Small intestine (tissue), 7 donors: ENCODE measurements at regions not wholly inside any gene's neighbourhood (a gene's known extent, or its start where the extent isn't known, plus 50 kb on each side); places are given as distances from the start of the nearest gene placed in this dataset.
A peak's percentile ranks its signal among the peaks of the same experiment; 100 is the strongest.

Experiments
- DNase-seq, 2 donors: peaks; one replicate each; pipeline versions ENCODE4 v3.0.0 to v3.0.0-alpha.2; 2013
- FAIRE-seq: peaks from 2 replicates; lab custom pipeline; 2012; peaks lifted over from hg19 to GRCh38; lab: Jason Lieb, UNC
- H3K27ac ChIP-seq, 3 donors: one replicate each; pipeline ENCODE4 v1.5.1; 2013; ENCODE audit warnings: low read length in 2 of 3, mild to moderate bottlenecking in 2 of 3, control low read depth in 1 of 3, inconsistent platforms in 1 of 3, low read depth in 1 of 3, moderate library complexity in 1 of 3
- H3K27me3 ChIP-seq, 3 donors: one replicate each; pipeline ENCODE4 v1.6.1; 2013; ENCODE audit warnings: low read length in 3 of 3, inconsistent platforms in 1 of 3; ENCODE audit not compliant: control insufficient read depth in 3 of 3, insufficient read depth in 3 of 3
- H3K36me3 ChIP-seq, 3 donors: one replicate each; pipeline ENCODE4 v1.6.1; 2013; ENCODE audit warnings: low read length in 3 of 3, inconsistent platforms in 1 of 3, low read depth in 1 of 3, mild to moderate bottlenecking in 1 of 3, moderate library complexity in 1 of 3; ENCODE audit not compliant: control insufficient read depth in 3 of 3, insufficient read depth in 2 of 3
- H3K4me1 ChIP-seq, 3 donors: one replicate each; pipeline ENCODE4 v1.6.1; 2013; ENCODE audit warnings: low read length in 2 of 3, inconsistent platforms in 1 of 3, low read depth in 1 of 3, mild to moderate bottlenecking in 1 of 3, moderate library complexity in 1 of 3; ENCODE audit not compliant: control insufficient read depth in 3 of 3, insufficient read depth in 2 of 3
- H3K4me3 ChIP-seq, 3 donors: one replicate each; pipeline ENCODE4 v1.5.1; 2013; ENCODE audit warnings: low read length in 3 of 3, control low read depth in 1 of 3, inconsistent platforms in 1 of 3, low read depth in 1 of 3, mild to moderate bottlenecking in 1 of 3, moderate library complexity in 1 of 3
- H3K9me3 ChIP-seq, 2 donors: one replicate each; pipeline ENCODE4 v1.6.1; 2013; ENCODE audit warnings: low read depth in 1 of 2, low read length in 1 of 2; ENCODE audit not compliant: control insufficient read depth in 2 of 2, insufficient read depth in 1 of 2
- WGBS, 3 donors: extraction: QIAGEN DNeasy Blood & Tissue Kit; methylation state at CpG; one replicate each; pipeline ENCODE4 v1.1.7; 2013; 5-methylcytosine and 5-hydroxymethylcytosine counted together
- donor health status: healthy with polysubstance abuse.
- donor health status: control.
- donor health status: control.
- donor health status: Bipolar disorder and iron deficiency.
- donor health status: healthy.

DNA sequence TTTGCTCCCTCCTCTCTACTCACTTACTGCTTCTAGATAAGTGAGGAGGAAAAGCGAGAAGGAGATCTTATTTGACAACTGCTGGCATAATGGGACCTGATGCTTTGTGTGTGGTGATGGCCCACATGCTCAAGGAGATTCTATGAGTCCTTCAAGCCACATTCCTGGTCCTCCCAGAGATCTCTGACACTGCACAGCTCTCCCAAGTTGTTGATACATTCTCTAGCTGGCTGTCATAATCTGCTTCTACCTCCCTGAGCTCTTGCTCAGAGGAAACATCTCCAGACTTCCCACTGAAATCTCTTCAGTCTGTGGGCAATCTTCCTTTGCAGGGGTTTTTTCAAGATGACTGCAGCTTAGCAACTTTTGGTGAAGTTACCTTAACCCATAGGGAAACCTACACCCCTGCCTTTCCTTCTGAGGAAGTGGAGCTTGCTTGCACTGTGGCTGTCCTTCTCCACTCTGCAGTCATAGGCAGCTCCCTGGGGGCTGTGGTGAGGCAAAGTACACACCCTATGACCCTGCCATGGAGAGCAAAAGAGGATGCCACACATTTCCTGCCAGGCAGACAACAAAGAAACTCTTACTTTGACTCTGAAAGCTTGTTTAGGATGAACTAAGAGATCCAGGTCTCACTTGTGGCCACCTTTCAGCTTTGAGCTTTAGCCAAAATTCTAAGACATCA, 163.8 kb downstream of the TMEM38B start:
- H3K36me3 ChIP-seq, result no peaks in the 10 kb centered on the region
- FAIRE-seq, result no peak
- H3K27ac ChIP-seq, result no peak overlapping the region
- DNase-seq, result no peak
- no peaks in the 10 kb centered on the region for H3K4me1 ChIP-seq
- no peaks in the 10 kb centered on the region for H3K27me3 ChIP-seq
- H3K9me3 ChIP-seq, result no peaks in the 10 kb centered on the region
- no peak overlapping the region for H3K4me3 ChIP-seq
- 79 to 90% (median 80%) methylated on average over 1 of the region's 1 CpG for WGBS, 3 donors

DNA sequence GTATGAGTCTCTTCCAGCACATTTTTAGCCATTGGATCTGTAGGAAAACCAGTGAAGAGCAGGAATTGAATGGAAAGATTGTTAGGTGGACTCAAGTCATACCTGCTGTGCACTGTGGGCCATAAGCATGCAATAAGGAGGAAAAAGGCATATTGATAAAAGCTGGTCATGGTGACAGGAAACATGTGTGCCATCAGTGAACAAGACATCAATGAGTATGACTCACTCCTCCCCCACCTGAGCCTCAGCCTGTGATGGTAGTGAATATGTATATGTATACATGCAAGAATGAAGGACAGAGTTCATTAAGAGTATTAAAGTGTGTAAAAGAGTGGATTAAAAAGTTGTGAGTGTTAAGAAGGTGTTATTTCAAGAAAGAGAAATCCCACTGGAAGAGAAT, 164.5 kb downstream of the TMEM38B start:
- no peak overlapping the region for H3K27ac ChIP-seq
- H3K4me3 ChIP-seq, result no peak overlapping the region
- no peaks in the 10 kb centered on the region for H3K4me1 ChIP-seq
- no peaks in the 10 kb centered on the region for H3K9me3 ChIP-seq
- H3K27me3 ChIP-seq, result no peaks in the 10 kb centered on the region
- no peak for FAIRE-seq
- DNase-seq, result no peak
- H3K36me3 ChIP-seq, result no peaks in the 10 kb centered on the region

DNA sequence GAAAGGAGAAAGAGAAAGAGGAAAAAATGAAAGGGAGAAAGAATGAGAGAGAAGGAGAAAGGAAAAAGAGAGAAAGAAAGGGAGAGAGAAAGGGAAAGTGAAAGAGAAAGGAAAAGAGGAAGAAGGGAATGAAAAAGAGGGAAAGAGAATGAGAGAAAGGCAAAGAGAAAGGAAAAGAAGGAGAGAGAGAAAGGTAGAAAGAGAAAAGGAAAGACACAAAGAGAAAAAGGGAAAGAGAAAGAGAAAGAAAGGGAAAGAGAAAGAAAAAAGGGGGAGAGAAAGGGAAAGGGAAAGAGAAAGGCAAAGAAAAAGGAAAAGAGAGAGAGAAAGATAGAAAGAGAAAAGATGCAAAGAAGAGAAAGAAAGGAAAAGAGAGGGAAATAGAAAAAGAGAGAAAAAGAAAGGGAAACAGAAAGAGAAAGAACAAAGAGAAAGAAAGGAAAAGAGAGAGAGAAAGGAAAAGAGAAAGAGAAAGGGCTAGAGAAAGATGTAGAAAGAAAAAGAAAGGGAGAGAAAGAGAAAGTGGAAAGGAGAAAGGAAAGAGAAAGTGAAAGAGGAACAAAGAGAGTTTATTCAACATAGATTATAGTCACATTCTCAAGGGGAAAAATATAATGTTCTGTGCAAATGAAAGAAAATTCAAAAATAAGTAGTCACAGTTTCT, 165.2 kb downstream of the TMEM38B start:
- DNase-seq (peak in 1 of 2 donors; percentile 3), FAIRE-seq (no peak)
- Histone ChIP-seq H3K27ac (no peak overlapping the region), H3K27me3 (no peaks in the 10 kb centered on the region), H3K36me3 (no peaks in the 10 kb centered on the region), H3K9me3 (no peaks in the 10 kb centered on the region), H3K4me1 (no peaks in the 10 kb centered on the region), H3K4me3 (no peak overlapping the region)

DNA sequence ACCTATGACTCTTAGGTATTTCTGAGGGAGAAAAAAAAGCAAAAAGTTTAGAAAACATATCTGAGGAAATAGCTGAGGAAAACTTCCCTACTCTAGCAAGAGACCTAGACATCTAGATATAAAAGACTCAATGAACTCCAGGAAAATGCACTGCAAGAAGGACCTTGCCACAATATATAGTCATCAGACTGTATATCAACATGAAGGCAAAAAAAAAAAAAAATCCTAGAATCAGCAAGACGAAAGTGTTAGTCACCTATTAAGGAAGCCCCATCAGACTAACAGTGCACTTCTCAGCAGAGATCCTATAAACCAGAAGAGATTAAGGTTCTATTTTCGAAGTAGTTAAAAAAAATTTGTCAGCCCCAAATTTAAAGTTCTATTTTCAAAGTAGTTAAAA, 166.2 kb downstream of the TMEM38B start:
- no peaks in the 10 kb centered on the region for H3K27me3 ChIP-seq
- WGBS, 3 donors, result 62 to 81% (median 66%) methylated on average over 2 of the region's 2 CpGs
- FAIRE-seq, result no peak
- no peaks in the 10 kb centered on the region for H3K36me3 ChIP-seq
- H3K4me1 ChIP-seq, result no peaks in the 10 kb centered on the region
- no peaks in the 10 kb centered on the region for H3K9me3 ChIP-seq
- no peak overlapping the region for H3K4me3 ChIP-seq
- H3K27ac ChIP-seq, result no peak overlapping the region
- DNase-seq, result no peak

DNA sequence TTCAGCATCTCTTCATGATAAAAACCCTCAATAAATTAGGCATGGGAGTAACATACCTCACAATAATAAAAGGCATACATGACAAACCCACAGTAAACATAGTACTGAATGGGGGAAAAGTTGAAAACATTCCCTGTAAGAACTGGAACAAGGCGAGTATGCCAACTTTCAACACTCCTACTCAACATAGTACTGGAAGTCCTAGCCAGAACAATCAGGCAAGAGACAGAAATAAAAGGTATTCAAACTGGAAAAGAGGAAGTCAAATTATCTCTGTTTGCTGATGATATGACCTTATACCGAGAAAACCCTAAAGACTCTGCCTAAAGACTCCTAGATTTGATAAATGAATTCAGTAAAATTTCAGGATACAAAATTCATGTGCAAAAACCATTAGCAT, 167.6 kb downstream of the TMEM38B start:
- Histone ChIP-seq H3K27me3 (no peaks in the 10 kb centered on the region), H3K9me3 (no peaks in the 10 kb centered on the region), H3K4me3 (no peak overlapping the region), H3K36me3 (no peaks in the 10 kb centered on the region), H3K4me1 (no peaks in the 10 kb centered on the region), H3K27ac (no peak overlapping the region)
- FAIRE-seq (no peak), DNase-seq (no peak)
- WGBS, 3 donors, result 53 to 61% (median 56%) methylated on average over 2 of the region's 2 CpGs

DNA sequence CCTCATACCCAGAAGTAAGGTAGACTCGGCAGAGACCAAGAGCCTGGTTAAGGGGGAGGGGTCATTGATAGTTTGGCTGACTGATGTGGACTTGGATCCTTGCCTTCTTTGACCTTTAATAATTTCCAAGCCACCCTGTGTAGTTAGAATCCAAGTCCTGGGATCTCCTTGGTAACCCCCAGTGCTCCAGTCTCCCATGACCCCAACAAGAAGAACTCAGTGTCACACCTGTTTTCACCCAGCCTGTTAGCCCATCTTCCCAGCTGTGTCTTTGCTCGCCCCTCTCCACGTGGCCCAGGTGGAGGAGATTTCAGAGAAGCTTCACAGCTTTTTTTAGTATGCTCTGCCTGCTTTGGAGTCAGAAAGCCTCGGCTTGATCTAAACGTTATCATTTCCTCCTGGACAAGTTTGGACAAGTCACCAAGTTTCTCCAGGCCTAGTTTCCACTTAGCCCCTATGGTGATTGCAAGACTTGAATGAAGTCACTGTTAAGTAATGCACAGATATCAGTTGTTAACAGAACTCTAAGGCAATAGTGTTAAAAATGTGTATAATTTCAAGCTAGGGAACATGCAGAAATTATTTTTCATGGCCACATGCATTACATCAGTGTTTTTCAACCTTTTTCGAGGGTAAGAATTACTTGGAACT, 170.0 kb downstream of the TMEM38B start:
- 64 to 68% (median 68%) methylated on average over 6 of the region's 6 CpGs for WGBS, 3 donors
- Histone ChIP-seq H3K4me3 (no peak overlapping the region), H3K36me3 (no peaks in the 10 kb centered on the region), H3K27ac (no peak overlapping the region), H3K27me3 (no peaks in the 10 kb centered on the region), H3K9me3 (no peaks in the 10 kb centered on the region), H3K4me1 (no peaks in the 10 kb centered on the region)
- DNase-seq (no peak), FAIRE-seq (no peak)

DNA sequence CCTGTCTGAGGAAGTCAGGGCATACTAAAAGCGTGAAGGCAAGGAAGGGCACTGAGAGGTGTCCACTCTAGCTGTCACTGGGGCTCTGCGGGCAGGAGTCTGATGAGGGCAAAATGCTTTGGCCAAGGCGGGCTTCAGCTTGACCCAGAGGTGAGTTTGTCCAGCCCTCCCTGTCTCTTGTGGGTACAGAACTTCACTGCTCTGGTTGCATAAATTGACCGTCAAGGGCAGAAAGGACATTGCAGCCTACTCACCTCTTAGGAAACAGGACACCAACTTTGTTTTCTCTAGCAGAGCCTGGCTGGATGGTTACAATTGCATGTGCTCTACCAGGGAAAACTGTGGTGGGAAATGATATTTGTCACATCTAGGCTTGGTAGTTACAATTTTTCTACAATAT, 170.9 kb downstream of the TMEM38B start:
- no peak overlapping the region for H3K27ac ChIP-seq
- H3K4me1 ChIP-seq, result no peaks in the 10 kb centered on the region
- WGBS, 3 donors, result 76 to 85% (median 82%) methylated on average over 4 of the region's 4 CpGs
- H3K9me3 ChIP-seq, result no peaks in the 10 kb centered on the region
- DNase-seq, result no peak
- no peaks in the 10 kb centered on the region for H3K36me3 ChIP-seq
- H3K27me3 ChIP-seq, result no peaks in the 10 kb centered on the region
- no peak overlapping the region for H3K4me3 ChIP-seq
- no peak for FAIRE-seq

DNA sequence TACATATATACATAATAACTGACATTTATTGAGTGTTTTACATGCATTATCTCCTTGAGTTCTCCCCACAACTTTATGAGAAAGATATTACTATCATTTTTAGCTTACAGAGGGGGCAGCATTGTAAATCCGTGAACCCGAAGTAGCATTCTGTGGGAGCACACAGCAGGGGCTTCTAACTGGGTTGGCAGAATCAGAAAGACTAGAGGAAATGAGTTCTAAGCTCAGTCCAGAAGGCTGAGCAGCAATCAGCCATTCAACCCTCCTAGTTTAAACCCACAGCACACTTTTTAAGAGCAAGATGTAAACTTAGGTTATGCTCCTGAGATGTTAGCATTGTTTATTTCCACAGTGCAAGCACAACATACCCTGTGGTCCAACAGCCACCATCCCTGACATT, 177.2 kb downstream of the TMEM38B start:
- Histone ChIP-seq H3K27ac (no peak overlapping the region), H3K9me3 (no peaks in the 10 kb centered on the region), H3K4me3 (no peak overlapping the region), H3K36me3 (no peaks in the 10 kb centered on the region), H3K4me1 (no peaks in the 10 kb centered on the region), H3K27me3 (no peaks in the 10 kb centered on the region)
- DNase-seq (no peak), FAIRE-seq (no peak)
- 61 to 65% (median 62%) methylated on average over 2 of the region's 2 CpGs for WGBS, 3 donors
